Sigmoid colon (tissue), 6 donors: ENCODE measurements at regions not wholly inside any gene's neighbourhood (a gene's known extent, or its start where the extent isn't known, plus 50 kb on each side); places are given as distances from the start of the nearest gene placed in this dataset.

Experiments
- DNase-seq: peaks from one replicate; pipeline ENCODE4 v3.0.0-alpha.2; 2019
- H3K27ac ChIP-seq, 4 donors: fragments of 200-600 bp; sonication (generic); one replicate each; pipeline ENCODE4 v1.5.1; 2016 to 2019; ENCODE audit warnings: mild to moderate bottlenecking in 1 of 4
- H3K27me3 ChIP-seq, 3 donors: fragments of 200-600 bp; sonication (generic); one replicate each; pipeline ENCODE4 v1.5.1; 2019; ENCODE audit warnings: mild to moderate bottlenecking in 1 of 3
- H3K36me3 ChIP-seq, 4 donors: fragments of 200-600 bp; sonication (generic); one replicate each; pipeline ENCODE4 v1.5.1; 2016 to 2019
- H3K4me1 ChIP-seq, 4 donors: fragments of 200-600 bp; sonication (generic); one replicate each; pipeline ENCODE4 v1.5.1; 2017 to 2019
- H3K4me3 ChIP-seq, 4 donors: fragments of 200-600 bp; sonication (generic); one replicate each; pipeline ENCODE4 v1.5.1; 2017 to 2019; ENCODE audit warnings: mild to moderate bottlenecking in 2 of 4, moderate library complexity in 1 of 4
- H3K9me3 ChIP-seq, 4 donors: fragments of 200-600 bp in 3 of 4; sonication (generic) in 3 of 4; one replicate each; pipeline versions ENCODE4 v1.5.1 to v1.6.1; 2013 to 2019
- EP300 ChIP-seq, 4 donors: sonication (generic); formaldehyde crosslinking; IDR thresholded peaks; one replicate each; pipeline ENCODE4 v1.6.1; 2017; ENCODE audit warnings: antibody characterized with exemption in 4 of 4
- POLR2A ChIP-seq, 2 donors: fragments of 450-650 bp; IDR thresholded peaks; one replicate each; pipeline ENCODE4 v1.6.1; 2016; ENCODE audit warnings: antibody characterized with exemption in 2 of 2, mild to moderate bottlenecking in 2 of 2, moderate library complexity in 2 of 2
- POLR2AphosphoS5 ChIP-seq, 4 donors: sonication (generic); formaldehyde crosslinking; IDR thresholded peaks; one replicate each; pipeline ENCODE4 v1.6.1; 2017; ENCODE audit warnings: antibody characterized with exemption in 4 of 4
- WGBS, 2 donors: extraction: QIAGEN DNeasy Blood & Tissue Kit; methylation state at CpG; one replicate each; pipeline ENCODE4 v1.1.7; 2013; 5-methylcytosine and 5-hydroxymethylcytosine counted together
- intact Hi-C: fragments of 100-400 bp; cut with DNase I; formaldehyde crosslinking; loops from one replicate; pipeline ENCODE4 v1.15.1; 2023
- TF ChIP-seq, protein P1 (sequence below), 4 experiments: fragments of 450-650 bp in 3 of 4; fragments of 200-600 bp in 1 of 4; IDR thresholded peaks; one replicate each; pipeline ENCODE4 v1.5.1; 2016 to 2019; ENCODE audit warnings: antibody characterized with exemption in 4 of 4, mild to moderate bottlenecking in 3 of 4, moderate library complexity in 2 of 4
- donor health status: healthy with polysubstance abuse.
- donor health status: healthy.

- TF ChIP-seq POLR2AphosphoS5 (IDR thresholded peaks at IDR 0.05) (no peak), POLR2A (IDR thresholded peaks at IDR 0.05) (no peak), EP300 (IDR thresholded peaks at IDR 0.05) (no peak)
- TF ChIP-seq, protein P1, sequence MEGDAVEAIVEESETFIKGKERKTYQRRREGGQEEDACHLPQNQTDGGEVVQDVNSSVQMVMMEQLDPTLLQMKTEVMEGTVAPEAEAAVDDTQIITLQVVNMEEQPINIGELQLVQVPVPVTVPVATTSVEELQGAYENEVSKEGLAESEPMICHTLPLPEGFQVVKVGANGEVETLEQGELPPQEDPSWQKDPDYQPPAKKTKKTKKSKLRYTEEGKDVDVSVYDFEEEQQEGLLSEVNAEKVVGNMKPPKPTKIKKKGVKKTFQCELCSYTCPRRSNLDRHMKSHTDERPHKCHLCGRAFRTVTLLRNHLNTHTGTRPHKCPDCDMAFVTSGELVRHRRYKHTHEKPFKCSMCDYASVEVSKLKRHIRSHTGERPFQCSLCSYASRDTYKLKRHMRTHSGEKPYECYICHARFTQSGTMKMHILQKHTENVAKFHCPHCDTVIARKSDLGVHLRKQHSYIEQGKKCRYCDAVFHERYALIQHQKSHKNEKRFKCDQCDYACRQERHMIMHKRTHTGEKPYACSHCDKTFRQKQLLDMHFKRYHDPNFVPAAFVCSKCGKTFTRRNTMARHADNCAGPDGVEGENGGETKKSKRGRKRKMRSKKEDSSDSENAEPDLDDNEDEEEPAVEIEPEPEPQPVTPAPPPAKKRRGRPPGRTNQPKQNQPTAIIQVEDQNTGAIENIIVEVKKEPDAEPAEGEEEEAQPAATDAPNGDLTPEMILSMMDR (IDR thresholded peaks at IDR 0.05), result no peak
- Histone ChIP-seq H3K4me1 (no peaks in the 10 kb centered on the region), H3K9me3 (no peaks in the 10 kb centered on the region), H3K36me3 (no peaks in the 10 kb centered on the region), H3K27ac (no peak overlapping the region), H3K27me3 (no peaks in the 10 kb centered on the region), H3K4me3 (no peak overlapping the region)
- 82 to 86% methylated on average over 5 of the region's 5 CpGs for WGBS, 2 donors
- DNase-seq, result no peak
- intact Hi-C loops, result no loop called here
Observed at GRCh38 chr2:150552041-150552820, 64.8 kb upstream of the RND3 start.

DNA sequence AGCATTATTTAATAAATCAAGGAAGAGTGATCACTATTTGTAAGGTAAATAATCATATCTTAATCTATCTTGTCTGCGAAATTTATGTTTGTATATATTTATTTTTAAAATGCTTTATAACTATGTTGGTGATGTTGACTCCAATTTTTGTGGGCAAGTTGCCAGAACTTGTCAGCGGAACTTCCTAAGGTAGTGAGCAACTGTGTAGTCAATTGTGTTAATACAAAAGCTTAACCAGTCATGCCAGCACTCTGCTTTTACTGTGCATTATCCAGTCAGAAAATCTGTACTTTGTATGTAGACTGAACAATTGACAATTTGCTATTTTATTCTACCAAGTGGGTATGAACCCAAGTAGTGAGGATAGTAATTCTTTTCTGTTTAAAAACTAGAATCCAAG lies 61.9 kb upstream of the RND3 start:
- TF ChIP-seq, protein P1 (IDR thresholded peaks at IDR 0.05), result no peak
- TF ChIP-seq EP300 (IDR thresholded peaks at IDR 0.05) (no peak), POLR2AphosphoS5 (IDR thresholded peaks at IDR 0.05) (no peak)
- DNase-seq, result no peak
- Histone ChIP-seq H3K36me3 (no peaks in the 10 kb centered on the region), H3K4me3 (no peak overlapping the region), H3K27me3 (no peaks in the 10 kb centered on the region), H3K9me3 (no peaks in the 10 kb centered on the region), H3K4me1 (no peaks in the 10 kb centered on the region), H3K27ac (no peak overlapping the region)
- WGBS, 2 donors, result 17 to 62% methylated on average over 2 of the region's 2 CpGs
- intact Hi-C loops, result no loop called here

GRCh38 chr2:150548527-150548926 lies 61.1 kb upstream of the RND3 start:
- DNase-seq, result no peak
- no peaks in the 10 kb centered on the region for H3K27me3 ChIP-seq
- WGBS, 2 donors, result 76 to 83% methylated on average over 2 of the region's 2 CpGs
- H3K4me3 ChIP-seq, result no peak overlapping the region
- no peak overlapping the region for H3K27ac ChIP-seq
- TF ChIP-seq EP300 (IDR thresholded peaks at IDR 0.05) (no peak), POLR2AphosphoS5 (IDR thresholded peaks at IDR 0.05) (no peak), POLR2A (IDR thresholded peaks at IDR 0.05) (no peak)
- TF ChIP-seq, protein P1 (IDR thresholded peaks at IDR 0.05), result no peak
- no peaks in the 10 kb centered on the region for H3K36me3 ChIP-seq
- intact Hi-C loops, result no loop called here
- no peaks in the 10 kb centered on the region for H3K4me1 ChIP-seq
- no peaks in the 10 kb centered on the region for H3K9me3 ChIP-seq

DNA sequence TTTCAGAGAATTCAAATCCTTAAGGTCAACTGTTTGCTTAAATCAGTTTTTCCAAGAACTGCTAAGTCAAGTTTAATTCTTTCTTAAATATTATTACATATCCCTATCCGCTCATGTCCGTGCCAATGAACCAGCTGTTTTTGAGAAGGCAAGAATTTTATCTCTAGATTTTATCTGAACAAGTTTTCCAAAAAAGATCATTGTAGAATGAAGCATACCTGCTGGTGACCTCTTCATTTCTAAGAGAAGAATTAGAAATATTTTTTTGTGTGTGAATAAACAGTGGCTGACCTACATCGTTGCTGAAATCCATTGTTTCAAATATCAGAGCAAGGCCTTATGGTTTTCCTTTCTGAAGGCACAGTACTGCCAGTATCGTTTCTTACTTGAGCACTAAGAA lies 58.4 kb upstream of the RND3 start:
- intact Hi-C loops, result no loop called here
- no peaks in the 10 kb centered on the region for H3K4me1 ChIP-seq
- WGBS, 2 donors, result 72 to 76% methylated on average over 4 of the region's 4 CpGs

More for the DNA sequence above, 58.4 kb upstream of the RND3 start:
- H3K9me3 ChIP-seq, result no peaks in the 10 kb centered on the region
- no peaks in the 10 kb centered on the region for H3K36me3 ChIP-seq
- no peak overlapping the region for H3K4me3 ChIP-seq
- H3K27me3 ChIP-seq, result no peaks in the 10 kb centered on the region
- no peak for DNase-seq
- TF ChIP-seq POLR2AphosphoS5 (IDR thresholded peaks at IDR 0.05) (no peak), POLR2A (IDR thresholded peaks at IDR 0.05) (no peak), EP300 (IDR thresholded peaks at IDR 0.05) (no peak)
- TF ChIP-seq, protein P1 (IDR thresholded peaks at IDR 0.05), result no peak
- no peak overlapping the region for H3K27ac ChIP-seq
